NCI-H2196 (cell line): ENCODE measurements at regions not wholly inside any gene's neighbourhood (a gene's known extent, or its start where the extent isn't known, plus 50 kb on each side); places are given as distances from the start of the nearest gene placed in this dataset.
"Not testable (repeated sequence)": the region's sequence is repeated elsewhere in the genome, so short reads cannot be mapped to it uniquely, and the experiment has no call there.

ENCODE experiments used
- DNase-seq: peaks from one replicate; lab custom pipeline; 2025; ENCODE audit not compliant: unreplicated experiment; lab: John Stamatoyannopoulos, UW

GRCh38 chr17:22484826-22485225 lies 792.5 kb downstream of the KCNJ18 start:
- no peak for DNase-seq

GRCh38 chr17:22490399-22490798 lies 798.1 kb downstream of the KCNJ18 start:
- DNase-seq: no peak

- DNase-seq: no peak
Observed at GRCh38 chr17:22492331-22492730, 800.0 kb downstream of the KCNJ18 start.

GRCh38 chr17:22496450-22496849 lies 804.1 kb downstream of the KCNJ18 start:
- DNase-seq: no peak

- no peak for DNase-seq
Observed at GRCh38 chr17:22503322-22503899, 811.1 kb downstream of the KCNJ18 start.

- no peak for DNase-seq
Observed at GRCh38 chr17:22505660-22506059, 813.3 kb downstream of the KCNJ18 start.

GRCh38 chr17:22506231-22506630 lies 813.9 kb downstream of the KCNJ18 start:
- no peak for DNase-seq

GRCh38 chr17:22506861-22507260 lies 814.5 kb downstream of the KCNJ18 start:
- no peak for DNase-seq

GRCh38 chr17:22507823-22508222 lies 815.5 kb downstream of the KCNJ18 start:
- DNase-seq: no peak

- no peak for DNase-seq
Observed at GRCh38 chr17:22510504-22510903, 818.2 kb downstream of the KCNJ18 start.

GRCh38 chr17:22511431-22511830 lies 819.1 kb downstream of the KCNJ18 start:
- no peak for DNase-seq

GRCh38 chr17:22512057-22512456 lies 819.7 kb downstream of the KCNJ18 start:
- DNase-seq: no peak

GRCh38 chr17:22512506-22512905 lies 820.2 kb downstream of the KCNJ18 start:
- DNase-seq: no peak

GRCh38 chr17:22512997-22513538 lies 820.7 kb downstream of the KCNJ18 start:
- DNase-seq: no peak

- DNase-seq: no peak
Observed at GRCh38 chr17:22514315-22514714, 822.0 kb downstream of the KCNJ18 start.

GRCh38 chr17:22514767-22515320 lies 822.5 kb downstream of the KCNJ18 start:
- no peak for DNase-seq

GRCh38 chr17:22515599-22515998 lies 823.3 kb downstream of the KCNJ18 start:
- DNase-seq: no peak

GRCh38 chr17:22516861-22517636 lies 824.7 kb downstream of the KCNJ18 start:
- DNase-seq: no peak

- no peak for DNase-seq
Observed at GRCh38 chr17:22517716-22518115, 825.4 kb downstream of the KCNJ18 start.

- no peak for DNase-seq
Observed at GRCh38 chr17:22518185-22518584, 825.9 kb downstream of the KCNJ18 start.

GRCh38 chr17:22548873-22549272 lies 856.5 kb downstream of the KCNJ18 start:
- not testable (repeated sequence) for DNase-seq
